Smooth muscle cell (in vitro differentiated cells): ENCODE measurements at regions not wholly inside any gene's neighbourhood (a gene's known extent, or its start where the extent isn't known, plus 50 kb on each side); places are given as distances from the start of the nearest gene placed in this dataset.

Source experiments
- DNase-seq: peaks from one replicate; lab custom pipeline; 2025; ENCODE audit not compliant: unreplicated experiment; lab: John Stamatoyannopoulos, UW
- H2AFZ ChIP-seq: fragments of 200-600 bp; sonication (generic); 2 replicates; pipeline ENCODE4 v1.6.0; 2016; ENCODE audit warnings: antibody characterized with exemption, low read depth, mild to moderate bottlenecking
- H3F3A ChIP-seq: fragments of 200-600 bp; sonication (generic); 2 replicates; pipeline ENCODE4 v1.6.0; 2017; ENCODE audit warnings: antibody characterized with exemption, low read depth
- H3K27ac ChIP-seq: fragments of 200-600 bp; sonication (generic); 2 replicates; pipeline ENCODE4 v1.5.1; 2016; ENCODE audit warnings: low read depth, mild to moderate bottlenecking
- H3K27me3 ChIP-seq: fragments of 200-600 bp; sonication (generic); 2 replicates; pipeline ENCODE4 v1.6.1; 2016; ENCODE audit warnings: low read depth, mild to moderate bottlenecking
- H3K36me3 ChIP-seq: fragments of 200-600 bp; sonication (generic); 2 replicates; pipeline ENCODE4 v1.5.1; 2016; ENCODE audit warnings: low read depth
- H3K4me1 ChIP-seq: fragments of 200-600 bp; sonication (generic); 2 replicates; pipeline ENCODE4 v1.5.1; 2016; ENCODE audit warnings: low read depth
- H3K4me2 ChIP-seq: fragments of 200-600 bp; sonication (generic); 2 replicates; pipeline ENCODE4 v1.6.0; 2016; ENCODE audit warnings: mild to moderate bottlenecking
- H3K4me3 ChIP-seq: fragments of 200-600 bp; sonication (generic); 2 replicates; pipeline ENCODE4 v1.5.1; 2016; ENCODE audit warnings: mild to moderate bottlenecking
- H3K79me2 ChIP-seq: fragments of 200-600 bp; sonication (generic); 2 replicates; pipeline ENCODE4 v1.6.0; 2016; ENCODE audit warnings: low read depth, mild to moderate bottlenecking
- H3K9ac ChIP-seq: fragments of 200-600 bp; sonication (generic); 2 replicates; pipeline ENCODE4 v1.6.0; 2016; ENCODE audit warnings: low read depth
- H3K9me3 ChIP-seq: fragments of 200-600 bp; sonication (generic); replicated peaks from 2 replicates; pipeline ENCODE4 v1.5.1; 2016; ENCODE audit warnings: low read depth
- H4K20me1 ChIP-seq: fragments of 200-600 bp; sonication (generic); 2 replicates; pipeline ENCODE4 v1.6.0; 2016; ENCODE audit warnings: low read depth
- CTCF ChIP-seq: fragments of 200-600 bp; sonication (generic); IDR thresholded peaks from 2 replicates; pipeline ENCODE4 v1.5.1; 2017; ENCODE audit warnings: borderline replicate concordance, mild to moderate bottlenecking, antibody characterized with exemption; ENCODE audit not compliant: insufficient read depth, poor library complexity, severe bottlenecking
- WGBS: methylation state at CpG from one replicate; pipeline ENCODE4 v1.1.7; 2016; ENCODE audit warnings: low lambda C conversion rate; 5-methylcytosine and 5-hydroxymethylcytosine counted together

- TF ChIP-seq CTCF, result no peak
- Histone ChIP-seq H3K4me2 (no peak overlapping the region), H3K4me1 (no peaks in the 10 kb centered on the region), H3K9ac (no peak overlapping the region), H3K27ac (no peak overlapping the region), H3K36me3 (no peaks in the 10 kb centered on the region), H3F3A (no peaks in the 10 kb centered on the region), H2AFZ (no peak overlapping the region), H3K27me3 (no peaks in the 10 kb centered on the region), H3K9me3 (peaks cover 4% of the 10 kb centered on the region), H3K4me3 (no peak overlapping the region), H4K20me1 (no peaks in the 10 kb centered on the region), H3K79me2 (no peaks in the 10 kb centered on the region)
- 94% methylated on average over 23 of the region's 23 CpGs for WGBS
- DNase-seq, result no peak
These were observed 74.0 kb upstream of the RXRA start for GRCh38 chr9:134252084-134252830.

GRCh38 chr9:134253606-134254205 lies 72.5 kb upstream of the RXRA start:
- H3K4me2 ChIP-seq, result no peak overlapping the region
- H3K27me3 ChIP-seq, result no peaks in the 10 kb centered on the region
- H3K27ac ChIP-seq, result no peak overlapping the region
- H3K4me3 ChIP-seq, result no peak overlapping the region
- no peaks in the 10 kb centered on the region for H3F3A ChIP-seq
- H3K4me1 ChIP-seq, result no peaks in the 10 kb centered on the region
- no peaks in the 10 kb centered on the region for H3K36me3 ChIP-seq
- no peaks in the 10 kb centered on the region for H4K20me1 ChIP-seq
- no peak for DNase-seq
- H3K9ac ChIP-seq, result no peak overlapping the region
- no peaks in the 10 kb centered on the region for H3K9me3 ChIP-seq
- H2AFZ ChIP-seq, result no peak overlapping the region
- no peaks in the 10 kb centered on the region for H3K79me2 ChIP-seq
- no peak for TF ChIP-seq CTCF
- 79% methylated on average over 4 of the region's 4 CpGs for WGBS

GRCh38 chr9:134258332-134258731 lies 67.9 kb upstream of the RXRA start:
- no peaks in the 10 kb centered on the region for H4K20me1 ChIP-seq
- H3K4me1 ChIP-seq, result no peaks in the 10 kb centered on the region
- H3K36me3 ChIP-seq, result no peaks in the 10 kb centered on the region
- no peak overlapping the region for H3K4me3 ChIP-seq
- no peak overlapping the region for H3K9ac ChIP-seq
- no peak overlapping the region for H2AFZ ChIP-seq
- no peaks in the 10 kb centered on the region for H3K27me3 ChIP-seq
- no peak overlapping the region for H3K4me2 ChIP-seq
- 90% methylated on average over 10 of the region's 10 CpGs for WGBS
- DNase-seq, result no peak
- H3K9me3 ChIP-seq, result no peaks in the 10 kb centered on the region
- H3K79me2 ChIP-seq, result no peaks in the 10 kb centered on the region
- H3F3A ChIP-seq, result no peaks in the 10 kb centered on the region
- TF ChIP-seq CTCF, result no peak
- no peak overlapping the region for H3K27ac ChIP-seq
